ENCODE measurements at regions not wholly inside any gene's neighbourhood (a gene's known extent, or its start where the extent isn't known, plus 50 kb on each side); places are given as distances from the start of the nearest gene placed in this dataset.
"Not testable (repeated sequence)": the region's sequence is repeated elsewhere in the genome, so short reads cannot be mapped to it uniquely, and the experiment has no call there.

DNA sequence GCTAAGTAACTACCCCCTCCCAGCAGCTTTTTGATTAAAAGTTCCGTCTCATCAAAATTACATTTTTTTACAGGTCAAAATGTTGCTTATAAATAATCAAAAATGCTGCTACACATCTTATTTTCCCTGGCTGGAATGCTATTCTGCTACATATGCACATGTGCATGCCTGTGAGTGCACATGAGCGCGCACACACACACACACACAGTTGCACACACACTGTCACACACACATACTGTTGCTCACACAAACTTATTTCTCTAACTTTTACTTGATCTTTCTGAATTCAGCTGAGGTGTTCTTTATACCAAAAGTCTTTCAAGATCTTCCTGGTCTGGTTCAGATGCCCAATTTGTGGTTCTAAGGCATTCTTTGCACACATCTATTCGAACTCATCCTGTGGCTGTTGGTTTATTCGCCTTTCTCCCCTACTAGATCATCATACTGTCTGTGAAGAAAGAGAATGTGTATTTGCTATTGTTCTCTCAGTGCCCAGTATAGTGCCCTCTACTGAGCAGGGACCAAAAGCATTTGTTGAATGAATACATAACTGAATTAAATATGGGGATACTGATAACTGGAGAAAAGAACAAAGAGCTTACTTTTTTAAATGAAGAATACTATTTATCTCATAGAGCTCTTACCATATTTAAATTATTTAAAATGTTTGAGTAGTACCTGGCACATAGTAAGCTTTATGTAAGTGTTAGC lies 68.1 kb upstream of the CCDC179 start:
- Mint-ChIP-seq H3K4me3 (no peak overlapping the region), H3K27ac (no peak overlapping the region), H3K36me3 (ENCODE audit: low read depth) (no peaks in the 10 kb centered on the region), H3K9me3 (no peaks in the 10 kb centered on the region), H3K27me3 (ENCODE audit: low read depth) (no peaks in the 10 kb centered on the region), H3K4me1 (no peaks in the 10 kb centered on the region)
- TF ChIP-seq, protein P1, sequence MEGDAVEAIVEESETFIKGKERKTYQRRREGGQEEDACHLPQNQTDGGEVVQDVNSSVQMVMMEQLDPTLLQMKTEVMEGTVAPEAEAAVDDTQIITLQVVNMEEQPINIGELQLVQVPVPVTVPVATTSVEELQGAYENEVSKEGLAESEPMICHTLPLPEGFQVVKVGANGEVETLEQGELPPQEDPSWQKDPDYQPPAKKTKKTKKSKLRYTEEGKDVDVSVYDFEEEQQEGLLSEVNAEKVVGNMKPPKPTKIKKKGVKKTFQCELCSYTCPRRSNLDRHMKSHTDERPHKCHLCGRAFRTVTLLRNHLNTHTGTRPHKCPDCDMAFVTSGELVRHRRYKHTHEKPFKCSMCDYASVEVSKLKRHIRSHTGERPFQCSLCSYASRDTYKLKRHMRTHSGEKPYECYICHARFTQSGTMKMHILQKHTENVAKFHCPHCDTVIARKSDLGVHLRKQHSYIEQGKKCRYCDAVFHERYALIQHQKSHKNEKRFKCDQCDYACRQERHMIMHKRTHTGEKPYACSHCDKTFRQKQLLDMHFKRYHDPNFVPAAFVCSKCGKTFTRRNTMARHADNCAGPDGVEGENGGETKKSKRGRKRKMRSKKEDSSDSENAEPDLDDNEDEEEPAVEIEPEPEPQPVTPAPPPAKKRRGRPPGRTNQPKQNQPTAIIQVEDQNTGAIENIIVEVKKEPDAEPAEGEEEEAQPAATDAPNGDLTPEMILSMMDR (IDR thresholded peaks at IDR 0.05; ENCODE audit: unreplicated experiment in 3 of 3) = peak in 1 of 3 experiments; percentile 10

DNA sequence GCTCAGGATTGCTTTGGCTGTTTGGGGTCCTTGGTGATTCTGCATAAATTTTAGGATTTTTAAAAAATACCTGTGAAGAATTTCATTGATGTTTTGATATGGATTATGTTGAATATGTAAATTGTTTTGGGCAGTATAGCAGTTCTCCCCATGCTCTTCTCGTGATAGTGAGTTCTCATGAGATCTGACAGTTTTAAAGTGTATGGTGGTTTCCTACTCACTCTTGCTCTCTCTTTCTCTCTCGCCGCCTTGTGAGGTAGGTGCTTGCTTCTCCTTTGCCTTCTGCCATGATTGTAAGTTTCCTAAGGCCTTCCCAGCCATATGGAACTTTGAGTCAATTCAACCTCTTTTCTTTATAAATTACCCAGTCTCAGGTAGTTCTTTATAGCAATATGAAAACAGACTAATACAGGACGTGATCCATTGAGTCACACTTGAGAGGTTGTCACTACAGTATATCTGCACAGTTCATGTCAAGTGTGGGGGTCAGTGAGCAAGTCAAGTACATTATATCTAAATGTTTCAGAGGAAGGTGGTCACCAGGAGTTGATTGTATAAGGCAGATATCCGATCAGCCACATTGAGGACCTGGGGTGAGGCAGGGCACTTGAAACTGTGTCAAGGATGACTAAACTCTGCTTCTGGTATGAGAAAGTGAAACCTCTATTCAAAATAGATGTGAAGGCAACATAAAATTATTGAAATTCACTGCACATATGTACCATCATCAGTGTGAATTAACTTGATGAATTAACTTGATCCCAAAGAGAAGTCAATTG lies 70.7 kb upstream of the CCDC179 start:
- Mint-ChIP-seq H3K9me3 (no peaks in the 10 kb centered on the region), H3K4me1 (no peaks in the 10 kb centered on the region), H3K27me3 (ENCODE audit: low read depth) (no peaks in the 10 kb centered on the region), H3K36me3 (ENCODE audit: low read depth) (no peaks in the 10 kb centered on the region), H3K27ac (no peak overlapping the region), H3K4me3 (no peak overlapping the region)
- TF ChIP-seq, protein P1 (IDR thresholded peaks at IDR 0.05; ENCODE audit: unreplicated experiment in 3 of 3) = no peak

DNA sequence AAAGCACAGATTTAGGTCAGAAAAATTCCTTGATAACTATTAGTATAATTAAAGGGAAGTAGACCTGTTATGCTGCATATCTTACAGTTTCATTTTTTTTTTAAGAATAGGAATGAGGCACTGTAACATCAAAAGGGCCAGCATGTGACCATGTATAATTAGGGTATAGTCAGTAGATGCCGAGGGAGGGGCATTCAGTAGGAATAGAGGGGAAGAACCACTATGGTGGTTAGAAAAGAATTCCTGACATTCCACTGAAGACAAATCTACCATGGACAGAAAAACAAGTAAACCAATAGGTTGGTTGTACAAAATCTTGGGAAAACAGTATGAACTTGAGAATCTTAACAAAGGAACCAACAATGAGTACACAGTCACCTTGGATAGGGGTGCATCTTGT lies 78.4 kb upstream of the CCDC179 start:
- no peak overlapping the region for H3K4me3 Mint-ChIP-seq
- no peaks in the 10 kb centered on the region for H3K27me3 Mint-ChIP-seq (ENCODE audit: low read depth)
- H3K36me3 Mint-ChIP-seq (ENCODE audit: low read depth) = no peaks in the 10 kb centered on the region
- peaks cover 7% of the 10 kb centered on the region for H3K9me3 Mint-ChIP-seq
- TF ChIP-seq, protein P1 (IDR thresholded peaks at IDR 0.05; ENCODE audit: unreplicated experiment in 3 of 3) = no peak
- H3K4me1 Mint-ChIP-seq = no peaks in the 10 kb centered on the region
- no peak overlapping the region for H3K27ac Mint-ChIP-seq

GRCh38 chr11:22941544-22941943 lies 81.3 kb upstream of the CCDC179 start:
- not testable (repeated sequence) for H3K27ac Mint-ChIP-seq; H3K4me1 Mint-ChIP-seq; H3K4me3 Mint-ChIP-seq; H3K27me3 Mint-ChIP-seq (ENCODE audit: low read depth); H3K36me3 Mint-ChIP-seq (ENCODE audit: low read depth)
- H3K9me3 Mint-ChIP-seq = peaks cover 11% of the 10 kb centered on the region

GRCh38 chr11:22957786-22958185 lies 97.5 kb upstream of the CCDC179 start:
- H3K27ac Mint-ChIP-seq = peak overlapping the region in 1 of 3 experiments; percentile 20
- no peaks in the 10 kb centered on the region for H3K4me1 Mint-ChIP-seq
- TF ChIP-seq, protein P1 (IDR thresholded peaks at IDR 0.05; ENCODE audit: unreplicated experiment in 3 of 3) = no peak
- H3K9me3 Mint-ChIP-seq = peaks cover 7% of the 10 kb centered on the region
- H3K4me3 Mint-ChIP-seq = no peak overlapping the region
- H3K36me3 Mint-ChIP-seq (ENCODE audit: low read depth) = no peaks in the 10 kb centered on the region
- no peaks in the 10 kb centered on the region for H3K27me3 Mint-ChIP-seq (ENCODE audit: low read depth)

DNA sequence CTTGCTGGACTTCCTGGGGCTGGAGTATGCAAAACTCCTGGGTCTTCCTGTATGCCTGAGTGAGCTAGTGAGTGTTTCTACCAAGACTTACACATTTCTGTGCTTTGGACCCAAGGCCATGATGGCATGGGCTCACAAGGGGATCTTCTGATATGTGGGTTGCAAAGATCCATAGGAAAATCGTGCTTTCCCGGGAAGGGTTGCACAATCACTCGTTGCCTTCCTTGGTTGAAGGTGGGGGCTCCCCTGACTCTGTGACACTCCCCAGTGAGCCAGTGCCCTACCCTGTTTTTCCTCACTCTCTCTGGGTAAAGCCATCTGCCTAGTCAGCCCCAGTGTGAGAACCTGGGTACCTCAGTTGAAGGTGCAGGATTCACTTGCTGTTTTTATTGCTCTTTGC lies 114.0 kb upstream of the CCDC179 start:
- Mint-ChIP-seq H3K4me1 (no peaks in the 10 kb centered on the region), H3K27me3 (ENCODE audit: low read depth) (peaks cover 21% of the 10 kb centered on the region), H3K27ac (no peak overlapping the region), H3K9me3 (peaks cover 17% of the 10 kb centered on the region), H3K36me3 (ENCODE audit: low read depth) (no peaks in the 10 kb centered on the region), H3K4me3 (no peak overlapping the region)
- TF ChIP-seq, protein P1 (IDR thresholded peaks at IDR 0.05; ENCODE audit: unreplicated experiment in 3 of 3) = no peak
